Adrenal gland (tissue), 9 donors: ENCODE measurements at regions not wholly inside any gene's neighbourhood (a gene's known extent, or its start where the extent isn't known, plus 50 kb on each side); places are given as distances from the start of the nearest gene placed in this dataset.
"Not testable (repeated sequence)": the region's sequence is repeated elsewhere in the genome, so short reads cannot be mapped to it uniquely, and the experiment has no call there.

ENCODE experiments used
- DNase-seq, 7 donors: peaks; one replicate each; pipeline ENCODE4 v3.0.0-alpha.2; 2019 to 2020
- H3K27ac ChIP-seq, 5 donors: fragments of 200-600 bp; sonication (generic) in 4 of 5; 1 replicate in 3 of 5; 2 replicates in 2 of 5; pipeline versions ENCODE4 v1.5.1 to v1.8.0; 2016 to 2020; ENCODE audit warnings: mild to moderate bottlenecking in 1 of 5
- H3K27me3 ChIP-seq: fragments of 200-600 bp; 2 replicates; pipeline ENCODE4 v1.8.0; 2021
- H3K36me3 ChIP-seq, 2 donors: fragments of 200-600 bp; replicated peaks in 1 of 2; 1 replicate in 1 of 2; 2 replicates in 1 of 2; pipeline versions ENCODE4 v1.5.1 to v1.8.0; 2018 to 2022
- H3K4me1 ChIP-seq, 2 donors: fragments of 200-600 bp; replicated peaks in 1 of 2; 1 replicate in 1 of 2; 2 replicates in 1 of 2; pipeline versions ENCODE4 v1.5.1 to v1.8.0; 2018 to 2021
- H3K4me3 ChIP-seq, 4 donors: fragments of 200-600 bp; sonication (generic) in 3 of 4; one replicate each; pipeline ENCODE4 v1.5.1; 2016 to 2018
- H3K9me3 ChIP-seq, 3 donors: fragments of 200-600 bp; sonication (generic) in 1 of 3; replicated peaks in 1 of 3; 1 replicate in 2 of 3; 2 replicates in 1 of 3; pipeline versions ENCODE4 v1.5.1 to v1.8.0; 2016 to 2021
- CTCF ChIP-seq, 6 experiments: fragments of 450-650 bp in 4 of 6; fragments of 200-600 bp in 2 of 6; sonication (generic) in 1 of 6; IDR thresholded peaks; 1 replicate in 5 of 6; 2 replicates in 1 of 6; pipeline versions ENCODE4 v1.5.1 to v1.8.0; 2016 to 2021; ENCODE audit warnings: antibody characterized with exemption in 6 of 6, mild to moderate bottlenecking in 2 of 6, moderate library complexity in 1 of 6
- POLR2A ChIP-seq, 2 donors: fragments of 450-650 bp; IDR thresholded peaks; one replicate each; pipeline ENCODE4 v1.6.1; 2017; ENCODE audit warnings: antibody characterized with exemption in 2 of 2, mild to moderate bottlenecking in 2 of 2, moderate library complexity in 1 of 2
- WGBS, 4 donors: extraction: QIAGEN DNeasy Blood & Tissue Kit in 2 of 4; methylation state at CpG; one replicate each; pipeline versions ENCODE4 v1.1.5 to v1.1.7; 2013 to 2017; 5-methylcytosine and 5-hydroxymethylcytosine counted together
- intact Hi-C, 2 donors: fragments of 100-400 bp; cut with DNase I; formaldehyde crosslinking; loops; one replicate each; pipeline versions ENCODE4 v1.14.1 to v1.15.0; 2022 to 2023
- donor health status: healthy with polysubstance abuse.
- donor health status: Bipolar disorder and iron deficiency.
- donor health status: DM: yes; HTN: yes; CAD: no.
- donor health status: DM: no; HTN: no; CAD: no.
- donor health status: DM: no; HTN: no; CAD: no.

- Histone ChIP-seq H3K27me3 (no peaks in the 10 kb centered on the region), H3K27ac (no peak overlapping the region), H3K9me3 (peaks cover 0 to 5% (median 0%) of the 10 kb centered on the region in 3 donors), H3K4me1 (no peaks in the 10 kb centered on the region), H3K36me3 (no peaks in the 10 kb centered on the region), H3K4me3 (no peak overlapping the region)
- DNase-seq: no peak
- TF ChIP-seq POLR2A (IDR thresholded peaks at IDR 0.05) (no peak), CTCF (IDR thresholded peaks at IDR 0.05) (no peak)
- intact Hi-C loops: no loop called here
- 67 to 87% (median 82%) methylated on average over 1 to 2 of the region's 2 CpGs for WGBS, 4 donors
These were observed 158.8 kb upstream of the MME start for GRCh38 chr3:154921351-154921750.

GRCh38 chr3:154919226-154919625 is 160.9 kb upstream of the MME start:
- TF ChIP-seq CTCF (IDR thresholded peaks at IDR 0.05) (no peak), POLR2A (IDR thresholded peaks at IDR 0.05) (no peak)
- WGBS, 4 donors: 76 to 88% (median 81%) methylated on average over 1 of the region's 1 CpG
- Histone ChIP-seq H3K36me3 (no peaks in the 10 kb centered on the region), H3K4me1 (no peaks in the 10 kb centered on the region), H3K4me3 (no peak overlapping the region), H3K27ac (no peak overlapping the region), H3K27me3 (no peaks in the 10 kb centered on the region), H3K9me3 (no peaks in the 10 kb centered on the region)
- DNase-seq: no peak
- intact Hi-C loops: no loop called here

GRCh38 chr3:154904328-154904727 is 175.8 kb upstream of the MME start:
- Histone ChIP-seq H3K9me3 (no peaks in the 10 kb centered on the region), H3K4me3 (no peak overlapping the region), H3K27ac (no peak overlapping the region), H3K4me1 (no peaks in the 10 kb centered on the region), H3K27me3 (no peaks in the 10 kb centered on the region), H3K36me3 (no peaks in the 10 kb centered on the region)
- DNase-seq: no peak
- intact Hi-C loops: no loop called here
- TF ChIP-seq CTCF (IDR thresholded peaks at IDR 0.05) (peak in 1 of 6 experiments; percentile 13), POLR2A (IDR thresholded peaks at IDR 0.05) (no peak)
- WGBS, 4 donors: 25 to 42% (median 38%) methylated on average over 2 of the region's 2 CpGs

- H3K27ac ChIP-seq, H3K4me3 ChIP-seq, DNase-seq, H3K9me3 ChIP-seq, intact Hi-C loops, H3K36me3 ChIP-seq, H3K27me3 ChIP-seq, H3K4me1 ChIP-seq: not testable (repeated sequence)
These were observed 177.6 kb upstream of the MME start for GRCh38 chr3:154902495-154902894.

GRCh38 chr3:154901278-154901677 is 178.8 kb upstream of the MME start:
- Histone ChIP-seq H3K9me3 (no peaks in the 10 kb centered on the region), H3K27me3 (no peaks in the 10 kb centered on the region), H3K27ac (no peak overlapping the region), H3K36me3 (no peaks in the 10 kb centered on the region), H3K4me3 (no peak overlapping the region), H3K4me1 (no peaks in the 10 kb centered on the region)
- WGBS, 4 donors: 84 to 92% (median 84%) methylated on average over 2 of the region's 2 CpGs
- intact Hi-C loops: no loop called here
- no peak for DNase-seq
- TF ChIP-seq POLR2A (IDR thresholded peaks at IDR 0.05) (no peak), CTCF (IDR thresholded peaks at IDR 0.05) (no peak)
